ENCODE measurements at regions not wholly inside any gene's neighbourhood (a gene's known extent, or its start where the extent isn't known, plus 50 kb on each side); places are given as distances from the start of the nearest gene placed in this dataset.

DNA sequence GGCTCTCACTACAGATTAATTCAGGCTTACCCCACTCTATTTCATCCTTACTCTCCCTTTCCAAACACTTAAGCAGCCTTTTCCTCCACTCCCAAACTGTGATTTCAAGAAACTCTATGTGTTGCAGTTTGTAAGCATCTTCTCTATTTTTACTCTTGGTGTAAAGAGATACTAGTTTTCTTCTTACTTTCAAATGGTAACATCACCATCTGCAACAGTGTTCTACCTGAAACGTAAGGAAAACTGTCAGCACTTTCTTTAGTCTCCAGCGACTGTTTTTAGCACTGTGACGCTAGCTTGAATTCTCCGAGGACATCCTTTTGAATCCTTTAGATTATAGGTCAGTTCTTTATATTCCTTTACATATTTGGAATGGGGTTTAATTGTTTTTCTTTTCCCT is 335.2 kb downstream of the PDGFC start:
- TF ChIP-seq, protein P1, sequence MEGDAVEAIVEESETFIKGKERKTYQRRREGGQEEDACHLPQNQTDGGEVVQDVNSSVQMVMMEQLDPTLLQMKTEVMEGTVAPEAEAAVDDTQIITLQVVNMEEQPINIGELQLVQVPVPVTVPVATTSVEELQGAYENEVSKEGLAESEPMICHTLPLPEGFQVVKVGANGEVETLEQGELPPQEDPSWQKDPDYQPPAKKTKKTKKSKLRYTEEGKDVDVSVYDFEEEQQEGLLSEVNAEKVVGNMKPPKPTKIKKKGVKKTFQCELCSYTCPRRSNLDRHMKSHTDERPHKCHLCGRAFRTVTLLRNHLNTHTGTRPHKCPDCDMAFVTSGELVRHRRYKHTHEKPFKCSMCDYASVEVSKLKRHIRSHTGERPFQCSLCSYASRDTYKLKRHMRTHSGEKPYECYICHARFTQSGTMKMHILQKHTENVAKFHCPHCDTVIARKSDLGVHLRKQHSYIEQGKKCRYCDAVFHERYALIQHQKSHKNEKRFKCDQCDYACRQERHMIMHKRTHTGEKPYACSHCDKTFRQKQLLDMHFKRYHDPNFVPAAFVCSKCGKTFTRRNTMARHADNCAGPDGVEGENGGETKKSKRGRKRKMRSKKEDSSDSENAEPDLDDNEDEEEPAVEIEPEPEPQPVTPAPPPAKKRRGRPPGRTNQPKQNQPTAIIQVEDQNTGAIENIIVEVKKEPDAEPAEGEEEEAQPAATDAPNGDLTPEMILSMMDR (IDR thresholded peaks at IDR 0.05): no peak
- Mint-ChIP-seq H3K4me3 (no peak overlapping the region), H3K36me3 (ENCODE audit: low read depth) (peaks cover 3% of the 10 kb centered on the region), H3K27me3 (ENCODE audit: insufficient read depth) (no peaks in the 10 kb centered on the region), H3K4me1 (ENCODE audit: low read depth) (peaks cover 41% of the 10 kb centered on the region), H3K9me3 (no peaks in the 10 kb centered on the region), H3K27ac (no peak overlapping the region)
- no peak for DNase-seq

DNA sequence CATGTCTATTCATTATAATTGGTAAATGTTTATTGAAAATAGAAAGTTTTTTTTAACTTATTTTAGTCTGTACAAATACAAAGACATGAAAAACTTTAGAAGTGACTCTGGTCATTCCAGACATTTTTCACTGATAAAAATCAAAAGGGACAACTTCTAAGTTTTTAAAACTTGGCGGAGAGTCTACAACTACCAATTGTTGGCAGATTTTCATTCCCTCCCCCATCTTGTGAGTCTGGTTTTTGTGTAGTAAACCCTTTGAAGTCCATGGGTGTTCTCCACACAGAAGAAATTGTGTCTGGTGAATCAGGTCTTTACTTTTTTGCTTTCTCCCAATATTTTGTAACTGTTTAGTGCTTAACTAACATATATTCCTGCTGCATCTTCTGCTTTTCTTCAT is 336.5 kb downstream of the PDGFC start:
- DNase-seq: no peak
- H3K9me3 Mint-ChIP-seq: no peaks in the 10 kb centered on the region
- H3K36me3 Mint-ChIP-seq (ENCODE audit: low read depth): peaks cover 12% of the 10 kb centered on the region
- H3K4me3 Mint-ChIP-seq: no peak overlapping the region
- no peaks in the 10 kb centered on the region for H3K27me3 Mint-ChIP-seq (ENCODE audit: insufficient read depth)
- no peak overlapping the region for H3K27ac Mint-ChIP-seq
- H3K4me1 Mint-ChIP-seq (ENCODE audit: low read depth): peaks cover 43% of the 10 kb centered on the region
- TF ChIP-seq, protein P1 (IDR thresholded peaks at IDR 0.05): no peak

DNA sequence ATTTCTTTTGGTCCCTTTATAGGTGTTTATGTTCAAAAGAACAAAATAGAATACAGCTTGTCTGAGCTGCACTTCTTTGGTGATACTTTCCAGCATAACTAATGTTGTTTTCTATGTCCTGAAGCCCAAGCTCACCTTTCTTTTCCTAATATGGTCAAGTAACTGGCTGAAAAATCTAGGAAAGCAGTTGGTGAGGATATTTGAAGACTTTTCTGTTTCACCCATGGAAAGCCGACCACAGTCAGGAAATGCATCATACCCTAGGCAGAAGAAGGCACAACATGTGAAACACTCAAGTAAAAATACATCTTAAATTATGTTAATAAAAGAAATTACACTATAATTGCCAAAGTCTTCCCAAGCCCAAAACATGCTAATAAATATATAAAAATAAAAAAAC is 337.0 kb downstream of the PDGFC start:
- Mint-ChIP-seq H3K27ac (no peak overlapping the region), H3K4me3 (no peak overlapping the region), H3K36me3 (ENCODE audit: low read depth) (peaks cover 16% of the 10 kb centered on the region), H3K27me3 (ENCODE audit: insufficient read depth) (no peaks in the 10 kb centered on the region), H3K9me3 (no peaks in the 10 kb centered on the region), H3K4me1 (ENCODE audit: low read depth) (peaks cover 44% of the 10 kb centered on the region)
- DNase-seq: no peak
- TF ChIP-seq, protein P1 (IDR thresholded peaks at IDR 0.05): no peak

DNA sequence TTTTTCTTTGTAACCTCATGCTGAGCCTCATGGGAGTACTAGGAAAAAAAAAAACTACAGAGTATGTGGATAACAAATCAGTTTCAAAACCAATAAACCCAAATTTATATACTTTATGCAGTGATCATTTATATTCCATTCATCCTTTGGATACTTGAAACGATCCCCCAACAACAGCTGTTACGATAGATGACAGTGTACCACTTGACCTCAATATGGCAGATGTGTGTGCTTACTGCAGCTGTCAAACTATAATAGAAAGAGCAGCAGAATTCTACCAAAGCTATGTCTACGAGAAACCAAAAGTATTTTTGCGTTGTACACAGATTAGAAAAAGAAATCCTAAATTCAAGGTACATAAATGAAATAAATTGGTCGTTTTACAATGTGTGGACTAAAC is 337.8 kb downstream of the PDGFC start:
- H3K36me3 Mint-ChIP-seq (ENCODE audit: low read depth): peaks cover 19% of the 10 kb centered on the region
- no peaks in the 10 kb centered on the region; the same call in 1 of the 2 replicates for H3K27me3 Mint-ChIP-seq (ENCODE audit: insufficient read depth)
- peaks cover 44% of the 10 kb centered on the region for H3K4me1 Mint-ChIP-seq (ENCODE audit: low read depth)
- TF ChIP-seq, protein P1 (IDR thresholded peaks at IDR 0.05): no peak
- H3K4me3 Mint-ChIP-seq: no peak overlapping the region
- no peak overlapping the region for H3K27ac Mint-ChIP-seq
- no peak for DNase-seq
- no peaks in the 10 kb centered on the region for H3K9me3 Mint-ChIP-seq

DNA sequence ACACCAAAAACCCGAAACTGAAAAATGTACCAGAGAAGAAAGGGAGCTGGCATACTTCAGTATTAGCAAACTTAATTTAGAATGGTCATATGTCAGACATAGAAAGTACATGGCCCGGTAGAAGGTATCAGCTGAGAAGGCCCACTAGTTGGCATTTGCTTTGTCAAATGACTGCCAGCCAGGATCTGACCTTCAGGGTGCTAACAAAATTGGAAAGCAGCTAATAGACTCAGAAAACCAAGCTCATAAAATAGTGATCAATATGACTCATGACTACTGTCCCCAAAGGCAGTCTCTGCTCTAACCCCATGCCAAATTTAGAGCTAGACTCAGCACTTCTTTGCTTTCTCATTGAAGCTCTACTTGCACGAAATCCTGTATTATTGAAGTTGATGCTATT is 342.7 kb downstream of the PDGFC start:
- Mint-ChIP-seq H3K4me3 (no peak overlapping the region), H3K36me3 (ENCODE audit: low read depth) (peaks cover 25% of the 10 kb centered on the region), H3K27ac (no peak overlapping the region)

More for the DNA sequence above, 342.7 kb downstream of the PDGFC start:
- no peak for DNase-seq
- TF ChIP-seq, protein P1 (IDR thresholded peaks at IDR 0.05): no peak
- Mint-ChIP-seq H3K27me3 (ENCODE audit: insufficient read depth) (no peaks in the 10 kb centered on the region; the same call in 1 of the 2 replicates), H3K4me1 (ENCODE audit: low read depth) (peaks cover 30% of the 10 kb centered on the region), H3K9me3 (peaks cover 7% of the 10 kb centered on the region; the same call in 1 of the 2 replicates)

Data from HFFc6 (cell line).